BJ (cell line): ENCODE measurements at regions not wholly inside any gene's neighbourhood (a gene's known extent, or its start where the extent isn't known, plus 50 kb on each side); places are given as distances from the start of the nearest gene placed in this dataset.

Experiments used
- CTCF ChIA-PET: fragments of 350-600 bp; formaldehyde crosslinking; extraction: SDS; loops from one replicate; lab custom pipeline; 2021; ENCODE audit warnings: antibody characterized with exemption, inconsistent platforms; lab: Yijun Ruan, JAX
- POLR2A ChIA-PET: fragments of 300-600 bp; sonication (Branson Sonifier 250); formaldehyde crosslinking; extraction: SDS; loops from one replicate; lab custom pipeline; 2021; ENCODE audit warnings: antibody characterized with exemption; lab: Charles Lee
- DNase-seq: peaks from one replicate; pipeline ENCODE4 v3.0.0-alpha.2; 2011; ENCODE audit warnings: low read depth
- H3K27me3 ChIP-seq: 2 replicates; pipeline ENCODE4 v1.6.0; 2011; ENCODE audit warnings: low read length; ENCODE audit not compliant: control insufficient read depth, insufficient read depth
- H3K36me3 ChIP-seq: 2 replicates; pipeline ENCODE4 v1.5.1; 2011; ENCODE audit warnings: low read length; ENCODE audit not compliant: control insufficient read depth, insufficient read depth
- H3K4me3 ChIP-seq: 2 replicates; pipeline ENCODE4 v1.5.1; 2011; ENCODE audit warnings: low read depth, mild to moderate bottlenecking, control low read depth, low read length
- TF ChIP-seq, protein P1 (sequence below): IDR thresholded peaks from 2 replicates; pipeline ENCODE4 v1.5.1; 2011; ENCODE audit warnings: low read depth, mild to moderate bottlenecking, control low read depth, inconsistent platforms, low read length, moderate library complexity; ENCODE audit not compliant: insufficient read depth

- ChIA-PET POLR2A (no interaction called here), CTCF (interaction anchor here (1.2 kb wide), 1 partner anchor 10 kb away, joined by 5 read pairs; no protein-coding TSS in a partner anchor)
- TF ChIP-seq, protein P1, sequence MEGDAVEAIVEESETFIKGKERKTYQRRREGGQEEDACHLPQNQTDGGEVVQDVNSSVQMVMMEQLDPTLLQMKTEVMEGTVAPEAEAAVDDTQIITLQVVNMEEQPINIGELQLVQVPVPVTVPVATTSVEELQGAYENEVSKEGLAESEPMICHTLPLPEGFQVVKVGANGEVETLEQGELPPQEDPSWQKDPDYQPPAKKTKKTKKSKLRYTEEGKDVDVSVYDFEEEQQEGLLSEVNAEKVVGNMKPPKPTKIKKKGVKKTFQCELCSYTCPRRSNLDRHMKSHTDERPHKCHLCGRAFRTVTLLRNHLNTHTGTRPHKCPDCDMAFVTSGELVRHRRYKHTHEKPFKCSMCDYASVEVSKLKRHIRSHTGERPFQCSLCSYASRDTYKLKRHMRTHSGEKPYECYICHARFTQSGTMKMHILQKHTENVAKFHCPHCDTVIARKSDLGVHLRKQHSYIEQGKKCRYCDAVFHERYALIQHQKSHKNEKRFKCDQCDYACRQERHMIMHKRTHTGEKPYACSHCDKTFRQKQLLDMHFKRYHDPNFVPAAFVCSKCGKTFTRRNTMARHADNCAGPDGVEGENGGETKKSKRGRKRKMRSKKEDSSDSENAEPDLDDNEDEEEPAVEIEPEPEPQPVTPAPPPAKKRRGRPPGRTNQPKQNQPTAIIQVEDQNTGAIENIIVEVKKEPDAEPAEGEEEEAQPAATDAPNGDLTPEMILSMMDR = no peak
These were observed 223.6 kb upstream of the SEMA3E start for GRCh38 chr7:83872501-83872900.

DNA sequence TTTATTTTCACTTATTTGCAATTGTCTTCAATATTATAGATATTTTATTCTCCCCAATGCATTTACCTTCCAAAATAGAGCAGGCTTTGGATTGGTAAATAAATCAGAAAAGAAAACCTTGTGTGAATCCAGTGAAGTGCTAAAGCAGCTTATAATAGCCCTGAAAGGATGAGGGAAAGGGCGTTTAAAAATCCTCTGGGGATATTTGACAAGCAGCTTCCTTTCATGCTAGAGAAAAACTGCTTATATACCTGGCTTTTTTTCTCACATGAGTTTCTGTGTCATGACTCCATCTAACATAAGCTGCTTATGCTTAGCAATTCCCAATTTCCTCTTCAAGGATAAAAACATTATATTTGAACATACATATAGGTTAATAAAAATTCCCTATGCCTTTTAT, 221.6 kb upstream of the SEMA3E start:
- Histone ChIP-seq H3K4me3 (no peak overlapping the region), H3K36me3 (no peaks in the 10 kb centered on the region), H3K27me3 (no peaks in the 10 kb centered on the region)
- ChIA-PET POLR2A (no interaction called here), CTCF (interaction anchor here (0.8 kb wide), 1 partner anchor 9 kb away, joined by 3 read pairs; no protein-coding TSS in a partner anchor)
- TF ChIP-seq, protein P1 = no peak
- no peak for DNase-seq

More at GRCh38 chr7:83872501-83872900, 223.6 kb upstream of the SEMA3E start:
- no peak for DNase-seq
- Histone ChIP-seq H3K4me3 (no peak overlapping the region), H3K36me3 (no peaks in the 10 kb centered on the region), H3K27me3 (no peaks in the 10 kb centered on the region)

DNA sequence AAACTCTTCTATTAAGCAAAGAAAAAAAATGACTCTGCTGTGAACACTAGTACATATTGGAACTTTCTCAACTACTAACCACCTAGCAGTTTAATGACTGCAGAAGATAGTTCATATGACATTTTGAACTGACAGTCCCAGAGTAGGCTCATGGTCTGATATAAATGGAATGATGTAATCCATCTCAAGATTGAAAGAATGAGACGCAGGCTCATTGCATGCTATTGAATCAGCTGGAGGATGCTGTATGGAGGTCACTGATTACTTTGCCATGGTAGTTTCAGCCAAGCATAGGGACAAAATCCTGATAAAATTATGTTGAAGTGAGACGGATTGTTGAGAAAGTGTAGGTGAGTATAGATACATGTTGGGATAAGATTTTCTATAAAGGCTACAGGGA, 217.6 kb upstream of the SEMA3E start:
- TF ChIP-seq, protein P1 = no peak
- Histone ChIP-seq H3K27me3 (no peaks in the 10 kb centered on the region), H3K4me3 (no peak overlapping the region), H3K36me3 (no peaks in the 10 kb centered on the region)
- no peak for DNase-seq
- CTCF ChIA-PET = no interaction called here
- POLR2A ChIA-PET = no interaction called here

- DNase-seq = no peak
- Histone ChIP-seq H3K4me3 (no peak overlapping the region), H3K27me3 (no peaks in the 10 kb centered on the region), H3K36me3 (no peaks in the 10 kb centered on the region)
- ChIA-PET POLR2A (no interaction called here), CTCF (no interaction called here)
- TF ChIP-seq, protein P1 = no peak
These were observed 215.6 kb upstream of the SEMA3E start for GRCh38 chr7:83864551-83864950.

DNA sequence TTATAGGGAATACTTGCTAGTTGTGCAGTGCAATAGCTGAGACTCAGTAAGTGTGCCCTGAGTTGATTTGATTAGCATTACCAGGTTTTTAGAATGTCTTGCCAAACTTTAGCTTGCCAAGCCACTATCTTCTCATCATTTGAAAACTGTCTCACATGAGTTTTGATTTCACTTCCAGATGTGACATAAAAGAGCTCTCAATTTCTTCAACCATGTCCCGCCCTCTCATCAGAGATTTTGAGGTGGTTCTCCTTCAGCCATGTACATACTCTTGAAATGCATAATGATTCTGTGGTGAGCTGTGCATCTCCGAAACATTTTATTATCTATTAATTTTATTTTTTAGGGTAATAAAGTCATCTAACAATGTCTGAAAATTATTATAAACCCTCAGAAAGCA, 215.0 kb upstream of the SEMA3E start:
- TF ChIP-seq, protein P1 = no peak
- H3K36me3 ChIP-seq = no peaks in the 10 kb centered on the region
- POLR2A ChIA-PET = no interaction called here
- H3K4me3 ChIP-seq = no peak overlapping the region
- CTCF ChIA-PET = no interaction called here
- no peak for DNase-seq
- no peaks in the 10 kb centered on the region for H3K27me3 ChIP-seq
